Hypothalamus (tissue), 51 donors: ENCODE measurements at regions not wholly inside any gene's neighbourhood (a gene's known extent, or its start where the extent isn't known, plus 50 kb on each side); places are given as distances from the start of the nearest gene placed in this dataset.
"Not testable (repeated sequence)": the region's sequence is repeated elsewhere in the genome, so short reads cannot be mapped to it uniquely, and the experiment has no call there.

Experiments
- DNase-seq, 51 donors: peaks; one replicate each; lab custom pipeline; 2025; lab: John Stamatoyannopoulos, UW

DNA sequence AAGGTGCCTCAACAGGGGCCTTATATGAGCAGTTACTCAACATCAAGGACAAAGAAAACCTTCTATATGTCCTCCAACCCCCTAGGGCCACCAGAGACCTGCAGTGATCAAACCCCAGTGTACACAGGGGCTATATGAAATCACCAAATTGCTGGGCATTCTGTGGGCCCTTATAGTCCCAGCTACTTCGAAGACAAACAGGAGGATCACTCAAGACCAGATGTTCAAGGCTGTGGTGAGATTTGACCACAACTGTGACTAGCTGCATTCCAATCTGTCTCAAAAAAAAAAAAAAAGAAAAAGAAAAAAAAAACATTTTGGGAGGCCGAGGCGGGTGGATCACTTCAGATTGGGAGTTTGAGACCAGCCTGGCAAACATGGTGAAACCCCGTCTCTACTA lies 51.0 kb upstream of the PRB2 start:
- DNase-seq: no peak

DNA sequence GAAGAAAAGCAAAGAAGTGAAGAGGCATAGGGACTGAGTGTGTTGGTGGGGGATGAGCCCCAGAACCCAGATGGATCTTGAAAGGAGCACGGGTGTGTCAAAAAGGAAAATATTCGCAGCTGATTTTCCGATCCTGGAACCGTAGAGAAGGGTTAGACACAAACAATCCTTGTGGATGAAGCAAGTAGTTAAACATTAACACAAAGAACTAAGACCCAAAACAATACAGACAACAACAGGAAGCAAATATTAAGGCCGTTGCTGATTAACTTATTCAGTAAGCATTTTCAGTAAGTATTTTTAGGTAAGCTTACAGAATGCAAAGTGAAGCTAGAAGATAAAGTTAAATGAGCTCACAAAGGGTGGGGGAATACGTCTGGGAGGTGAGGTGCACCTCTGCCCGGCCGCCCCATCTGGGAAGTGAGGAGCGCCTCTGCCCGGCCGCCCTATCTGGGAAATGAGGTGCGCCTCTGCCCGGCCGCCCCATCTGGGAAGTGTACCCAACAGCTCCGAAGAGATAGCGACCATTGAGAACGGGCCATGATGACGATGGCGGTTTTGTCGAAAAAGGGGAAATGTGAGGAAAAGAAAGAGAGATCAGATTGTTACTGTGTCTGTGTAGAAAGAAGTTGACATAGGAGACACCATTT lies 62.8 kb upstream of the PRB2 start:
- DNase-seq: no peak

DNA sequence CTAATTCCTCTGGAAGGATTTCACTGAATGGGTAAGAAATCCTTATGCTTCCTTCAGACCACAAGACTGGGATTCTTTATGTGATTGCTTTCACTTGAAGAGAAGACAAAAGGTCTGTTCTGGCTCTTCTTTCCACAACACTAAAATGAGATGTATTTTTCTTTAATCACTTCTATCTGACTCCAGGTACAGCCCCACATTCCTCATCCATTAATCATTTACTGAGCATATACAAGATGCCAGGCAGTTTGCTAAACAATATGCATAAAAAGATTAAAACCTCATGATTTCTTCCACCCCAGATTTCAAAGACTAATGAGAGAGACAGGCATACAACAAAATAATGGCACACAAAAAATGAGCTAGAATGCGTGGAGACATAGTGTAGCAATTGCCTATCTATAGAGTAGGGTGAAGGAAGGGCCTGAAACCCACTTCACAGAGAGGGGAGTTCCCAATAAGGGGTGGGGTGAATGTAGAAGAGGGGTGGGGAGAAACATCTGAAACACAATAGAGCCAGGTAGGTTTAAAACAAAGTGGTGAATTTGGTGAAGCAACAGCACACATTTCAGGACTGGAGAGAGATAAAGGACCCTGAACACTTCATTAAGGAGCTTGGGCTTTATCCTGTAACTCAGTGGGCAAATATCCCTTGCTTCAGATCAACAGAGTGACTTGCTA lies 65.1 kb upstream of the PRB2 start:
- no peak for DNase-seq

DNA sequence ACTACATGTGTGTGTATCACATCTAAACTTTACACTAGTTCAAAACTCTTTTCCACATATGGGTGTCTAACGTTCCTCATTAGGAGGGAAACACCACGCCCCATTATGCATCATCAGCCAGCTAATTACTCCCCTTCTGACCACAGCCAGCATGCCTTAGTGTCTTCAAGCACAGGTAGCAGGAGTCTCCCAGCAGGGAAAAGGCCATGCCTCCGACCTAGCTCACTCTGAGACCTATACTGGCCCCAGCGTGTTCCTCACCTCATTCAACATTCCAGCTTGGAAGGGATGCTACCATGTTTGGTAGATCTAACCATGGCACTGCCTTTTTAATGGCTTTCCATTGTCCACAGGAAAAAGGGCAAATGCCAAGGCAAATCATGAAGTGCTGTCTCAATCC lies 66.1 kb upstream of the PRB2 start:
- DNase-seq: no peak

DNA sequence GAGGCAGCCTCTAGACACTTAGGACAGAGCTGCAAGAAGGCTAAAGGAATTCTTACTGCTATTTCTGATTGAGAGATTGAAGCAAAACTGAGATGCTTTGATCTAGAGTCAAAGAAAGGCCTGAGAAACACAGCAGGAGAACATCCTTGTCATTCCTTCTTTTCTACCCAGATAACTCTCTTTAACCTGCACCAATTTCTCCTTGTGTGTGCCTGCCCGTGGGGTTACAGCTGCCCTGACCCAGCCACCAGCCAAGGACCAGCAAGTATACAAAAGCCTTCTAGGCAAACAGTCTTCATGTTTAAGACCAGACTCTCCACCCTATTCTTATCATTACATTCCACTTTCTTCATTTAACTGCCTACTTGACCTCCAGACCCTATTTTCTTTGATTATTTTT lies 81.7 kb upstream of the PRB2 start:
- DNase-seq: no peak

DNA sequence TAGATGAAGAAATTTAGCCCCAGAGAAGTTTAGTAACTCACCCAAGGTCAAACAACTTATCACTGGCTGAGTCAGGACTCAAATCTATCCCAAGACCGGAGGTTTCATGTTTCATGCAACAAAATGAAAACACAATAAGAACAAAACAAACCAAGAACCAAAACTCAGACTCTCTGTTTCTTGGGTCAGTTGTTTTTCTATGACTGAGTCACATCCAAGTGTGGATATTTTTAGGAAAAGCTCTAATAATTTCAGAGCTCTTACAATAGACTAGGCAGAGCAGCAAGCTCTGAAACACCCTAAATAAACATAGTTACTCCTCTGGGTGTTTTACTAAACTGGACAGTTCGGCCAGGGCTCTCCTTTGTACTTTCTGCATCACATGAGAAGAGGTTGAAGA lies 87.6 kb upstream of the PRB2 start:
- no peak for DNase-seq

DNA sequence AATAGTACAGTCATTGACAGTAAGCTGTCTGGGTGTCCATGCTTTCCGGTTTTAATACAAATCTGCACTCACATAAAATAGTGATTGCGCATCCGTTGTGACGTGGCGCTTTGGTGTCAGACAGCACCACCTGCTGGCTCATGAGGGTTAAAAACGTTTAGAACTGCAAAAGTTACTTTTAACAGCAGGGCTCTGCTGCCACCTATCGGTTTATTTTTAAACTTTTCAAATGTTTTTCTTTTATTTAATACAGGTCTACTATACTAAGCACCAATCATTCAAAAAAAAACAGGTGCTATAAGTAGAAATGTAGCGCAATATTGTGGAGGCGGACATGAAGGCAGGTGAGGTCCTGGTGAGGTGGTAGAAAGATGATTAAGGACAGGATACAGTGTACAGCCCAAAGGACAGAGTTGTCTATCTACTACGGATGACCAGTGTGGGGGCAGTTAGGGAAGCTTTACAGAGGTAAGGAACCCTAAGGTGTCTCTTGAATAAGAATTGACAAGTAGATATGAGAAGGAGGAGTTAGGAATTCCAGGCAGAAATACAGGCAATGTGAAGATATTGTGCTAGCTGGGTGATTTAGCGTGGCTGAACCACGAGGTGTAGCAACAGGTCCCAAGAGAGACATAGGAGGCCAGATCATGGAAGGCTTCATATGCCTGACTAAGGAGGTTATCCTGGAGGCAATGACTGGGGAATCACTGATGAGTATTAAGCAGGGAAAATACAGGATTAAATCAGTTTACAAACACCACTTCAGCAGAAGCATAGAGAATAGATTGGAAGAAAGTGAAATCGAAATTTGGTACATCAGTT lies 91.5 kb upstream of the PRB2 start:
- peak in 38 of 51 donors; percentile 4 to 74 (median 36) for DNase-seq

DNA sequence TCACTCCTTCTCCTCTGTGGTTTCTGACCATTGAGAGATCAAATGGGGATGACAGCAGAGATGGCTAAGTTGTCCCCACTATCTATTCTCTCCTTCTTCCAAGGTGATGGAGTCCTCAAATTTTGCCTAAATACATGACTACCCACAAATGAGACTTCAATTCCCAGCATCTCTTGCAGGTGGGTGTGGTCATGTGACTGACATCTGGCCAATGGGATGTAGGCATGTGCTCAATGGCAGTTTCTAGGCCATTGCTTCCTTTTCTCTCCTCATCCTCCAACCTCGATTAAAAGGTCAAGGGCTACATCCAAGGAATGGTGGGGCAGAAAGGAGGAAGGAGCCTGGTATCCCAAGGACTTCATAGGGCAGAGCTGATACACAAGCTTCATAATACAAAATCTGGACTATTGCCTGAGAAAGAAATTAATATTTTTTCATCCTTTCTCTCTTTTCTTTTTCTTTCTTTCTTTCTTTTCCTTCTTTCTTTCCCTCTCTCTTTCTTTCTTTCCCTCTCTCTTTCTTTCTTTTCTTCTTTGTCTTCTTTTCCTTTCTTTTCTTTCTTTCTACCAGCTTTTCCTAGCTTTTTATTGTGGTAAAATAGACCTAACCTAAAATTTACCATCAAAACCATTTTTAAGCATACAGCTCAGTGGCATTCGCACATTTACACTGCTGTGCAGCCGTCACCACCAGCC lies 100.9 kb upstream of the PRB2 start:
- DNase-seq: no peak

DNA sequence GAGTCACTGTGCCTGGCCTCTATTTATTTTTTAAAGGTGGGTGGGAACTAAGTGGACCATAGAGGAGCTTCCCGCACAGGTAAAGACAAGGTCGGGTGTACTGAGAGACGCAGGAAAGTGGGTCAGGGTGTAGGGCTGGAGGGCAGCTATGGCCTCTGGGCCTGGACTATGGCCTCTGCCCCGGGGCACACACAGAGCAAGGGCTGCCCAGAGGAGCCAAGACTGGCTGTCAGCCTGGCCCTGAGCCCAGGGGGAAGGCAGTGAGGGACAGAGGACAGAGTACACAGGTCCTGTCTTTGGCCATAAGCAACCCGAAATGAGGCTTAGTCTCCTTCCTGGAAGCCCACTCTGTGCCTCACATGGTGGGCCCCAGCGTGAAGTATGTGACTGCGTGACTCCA lies 102.1 kb upstream of the PRB2 start:
- DNase-seq: no peak

DNA sequence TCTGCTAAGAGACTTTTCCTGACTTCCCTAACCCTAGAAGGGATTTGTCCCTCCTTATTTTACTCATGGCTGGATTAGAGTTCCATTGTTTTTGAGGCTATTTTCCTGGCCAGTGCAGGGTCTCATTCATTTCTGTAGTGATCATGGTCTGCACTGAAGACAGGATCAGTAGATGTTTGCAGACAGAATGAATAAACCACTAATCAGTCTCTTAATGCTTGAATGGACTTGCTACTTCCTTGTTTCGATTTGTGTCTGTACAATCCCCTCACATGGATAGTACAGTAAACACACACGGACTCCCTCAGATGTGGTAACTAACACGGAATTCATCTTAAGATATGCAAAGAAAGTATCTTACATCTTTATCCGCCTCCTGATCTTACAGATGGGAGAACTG lies 102.6 kb upstream of the PRB2 start:
- DNase-seq: no peak

DNA sequence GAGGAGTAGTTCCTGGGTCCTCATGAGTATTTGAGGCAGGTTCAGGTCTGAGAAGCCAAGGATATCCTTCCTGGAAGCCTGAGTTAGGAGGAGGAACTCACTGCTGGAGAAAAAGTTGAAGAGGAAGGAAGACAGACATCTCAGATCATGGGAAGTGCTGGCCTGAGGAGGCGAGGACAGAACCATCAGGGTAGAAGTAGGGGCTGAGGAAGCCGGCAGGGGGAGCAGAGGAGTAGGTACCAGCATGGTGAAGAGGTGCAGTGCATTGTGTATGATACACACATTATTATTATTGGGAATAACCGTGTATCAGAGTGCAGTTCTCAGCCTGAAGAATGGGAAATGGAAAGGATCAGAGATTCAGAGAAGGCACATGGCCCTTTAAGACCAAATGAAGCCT lies 103.2 kb upstream of the PRB2 start:
- DNase-seq: not testable (repeated sequence)

DNA sequence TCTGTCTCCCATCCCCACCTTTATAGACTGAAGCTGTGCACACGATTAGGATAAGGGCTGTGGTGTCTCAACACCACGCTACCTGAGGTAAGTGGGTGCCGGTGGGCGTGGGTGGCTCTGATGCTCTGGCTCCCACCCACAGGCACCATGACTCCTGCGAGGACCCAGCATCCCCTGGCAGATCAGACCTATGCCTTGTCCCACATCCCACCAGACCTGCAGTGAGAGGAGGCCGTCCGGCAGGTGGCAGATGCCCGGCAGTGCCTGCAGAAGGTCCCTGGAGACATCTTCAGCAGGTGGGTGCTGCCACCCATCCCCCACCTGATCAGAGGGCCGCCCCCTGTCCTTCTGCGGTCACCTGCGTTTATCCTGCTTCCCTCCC lies 104.4 kb upstream of the PRB2 start:
- peak in 9 of 51 donors; percentile 1 to 58 (median 20) for DNase-seq

DNA sequence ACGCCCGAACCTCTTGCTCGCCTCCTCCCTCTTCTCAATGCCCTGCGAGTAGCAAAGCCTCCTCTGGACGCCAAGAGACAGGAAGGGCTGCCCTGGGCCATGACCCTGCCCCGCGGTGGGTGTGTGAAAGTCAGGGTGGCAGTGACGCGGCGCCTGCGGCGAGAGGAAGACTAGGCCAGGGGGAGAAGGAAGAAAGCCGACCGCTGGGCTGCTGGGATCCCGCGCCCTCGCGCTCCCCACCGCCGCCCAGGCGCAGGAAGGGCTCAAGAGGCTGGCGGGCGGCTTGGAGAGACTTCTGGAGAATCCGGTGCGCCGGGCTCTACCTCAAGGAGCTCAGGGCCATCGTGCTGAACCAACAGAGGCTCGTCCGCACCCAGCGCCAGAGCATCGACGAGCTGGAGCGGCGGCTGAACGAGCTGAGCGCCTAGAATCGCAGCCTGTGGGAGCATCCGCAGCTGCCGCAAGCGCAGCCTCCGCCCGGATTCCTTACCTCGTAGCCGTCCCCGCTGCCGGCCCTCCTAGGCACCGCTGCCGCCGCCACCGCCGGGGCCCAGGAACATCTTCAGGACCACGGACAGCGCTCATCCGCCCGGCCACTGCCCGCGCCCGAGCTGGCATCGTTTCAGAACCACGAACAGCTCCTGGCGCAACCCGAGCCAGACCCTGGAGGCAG lies 105.0 kb upstream of the PRB2 start:
- DNase-seq: peak in 50 of 51 donors; percentile 3 to 86 (median 62)

DNA sequence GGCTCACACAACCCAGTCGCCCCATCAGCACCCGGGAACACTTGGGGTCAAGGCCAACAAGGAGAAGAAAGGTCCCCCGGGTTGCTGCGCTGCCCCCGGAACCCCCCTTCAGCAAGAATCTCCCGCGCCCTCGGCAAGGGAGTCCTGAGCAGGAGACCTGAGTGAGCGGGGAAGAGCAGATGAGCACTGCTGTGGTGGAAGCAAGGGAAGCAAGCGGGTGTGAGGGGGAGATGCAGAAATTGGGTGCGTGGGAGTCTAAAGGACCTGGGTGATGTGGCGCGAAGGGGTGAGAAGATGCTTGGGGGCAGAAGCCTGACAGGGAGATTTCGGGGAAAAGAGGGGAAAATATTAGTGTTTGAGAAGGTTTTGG lies 105.5 kb upstream of the PRB2 start:
- peak in 1 of 51 donors; percentile 60 for DNase-seq

DNA sequence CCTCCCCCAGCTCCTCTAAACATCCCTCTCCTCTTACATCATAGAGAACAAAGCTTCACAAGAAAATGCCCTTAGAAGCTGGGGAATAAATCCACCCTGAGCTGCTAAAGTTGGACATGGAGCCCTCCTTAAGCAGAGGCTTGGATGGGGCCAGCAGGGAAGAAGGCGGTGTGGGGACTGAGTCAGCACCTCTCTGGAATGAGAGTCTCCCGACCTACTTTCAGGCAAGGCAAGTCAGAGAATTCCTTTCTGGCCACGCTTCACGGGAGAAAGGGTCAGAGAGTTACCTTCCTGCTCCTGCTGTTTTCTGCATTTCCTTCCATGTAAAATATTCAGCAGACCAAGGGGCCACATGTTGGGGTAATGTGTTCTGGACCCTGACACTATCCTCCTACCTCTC lies 113.3 kb upstream of the PRB2 start:
- no peak for DNase-seq

DNA sequence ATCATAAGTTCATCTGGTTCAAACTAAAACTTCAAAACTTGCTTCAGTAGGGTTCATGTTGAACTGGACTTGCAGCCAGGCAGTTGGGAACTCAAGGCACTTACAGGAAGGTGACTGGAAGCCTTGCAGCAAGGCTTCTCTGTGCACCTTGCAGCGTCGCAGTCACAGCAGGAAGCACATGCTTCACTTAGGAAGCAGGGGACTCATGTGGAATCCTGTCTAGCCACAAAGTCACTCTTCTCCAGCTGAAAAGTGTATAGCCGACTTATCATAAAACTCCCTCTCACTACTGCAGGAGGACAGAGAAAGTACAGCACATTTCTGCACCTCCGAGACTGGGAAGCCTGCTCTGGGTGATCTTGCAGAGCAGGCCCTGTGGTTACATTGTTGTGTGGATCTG lies 114.0 kb upstream of the PRB2 start:
- DNase-seq: no peak

DNA sequence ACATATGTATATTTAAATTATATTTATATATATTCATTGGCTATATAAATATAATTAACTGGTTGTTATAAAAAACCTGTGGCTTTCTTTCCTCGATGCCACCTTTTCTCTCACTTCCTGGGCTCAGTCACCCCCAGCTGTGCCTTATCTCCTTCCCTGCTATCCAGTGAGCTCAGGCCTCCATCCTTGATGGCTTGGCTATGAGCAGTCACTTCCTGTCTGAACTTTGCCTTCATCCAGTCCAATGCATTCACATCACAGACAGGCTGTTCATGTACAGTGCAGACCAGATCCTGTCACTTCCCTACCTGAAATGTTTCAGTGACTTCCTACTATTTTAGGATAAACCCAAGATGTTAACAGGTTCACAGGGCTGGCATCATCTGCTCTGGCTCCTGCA lies 115.3 kb upstream of the PRB2 start:
- DNase-seq: no peak

DNA sequence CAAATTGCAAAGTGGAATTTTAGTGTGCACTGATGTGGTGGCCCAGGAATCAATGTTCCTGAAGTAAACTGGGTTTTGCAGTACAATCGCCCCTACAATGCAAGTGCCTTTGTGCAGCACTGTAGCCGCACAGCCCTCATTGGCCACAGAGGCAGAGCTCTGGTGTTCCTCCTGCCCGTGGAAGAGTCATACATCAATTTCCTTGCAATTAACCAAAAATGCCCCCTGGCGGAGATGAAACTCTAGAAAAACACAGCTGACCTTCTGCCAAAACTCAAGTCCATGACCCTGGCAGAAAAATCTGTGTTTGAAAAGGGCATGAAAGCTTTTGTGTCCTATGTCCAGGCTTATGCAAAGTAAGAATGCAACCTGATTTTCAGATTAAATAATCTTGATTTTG lies 117.9 kb upstream of the PRB2 start:
- DNase-seq: no peak

DNA sequence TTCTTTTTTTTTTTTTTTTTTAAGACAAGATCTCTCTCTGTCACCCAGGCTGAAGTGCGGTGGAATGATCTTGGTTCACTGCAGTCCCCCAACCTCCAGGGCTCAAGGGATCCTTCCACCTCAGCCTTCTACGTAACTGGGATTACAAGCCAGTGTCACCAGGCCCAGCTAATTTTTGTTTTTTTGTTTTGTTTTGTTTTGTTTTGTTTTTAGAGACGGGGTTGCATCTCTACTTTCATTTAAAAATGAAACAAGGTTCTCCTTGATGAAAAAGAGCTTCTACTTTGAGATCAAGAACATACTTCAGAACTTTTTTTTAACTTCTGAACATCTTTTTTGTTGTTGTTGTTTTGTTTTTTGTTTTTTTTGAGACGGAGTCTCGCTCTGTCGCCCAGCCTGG lies 121.7 kb upstream of the PRB2 start:
- no peak for DNase-seq

DNA sequence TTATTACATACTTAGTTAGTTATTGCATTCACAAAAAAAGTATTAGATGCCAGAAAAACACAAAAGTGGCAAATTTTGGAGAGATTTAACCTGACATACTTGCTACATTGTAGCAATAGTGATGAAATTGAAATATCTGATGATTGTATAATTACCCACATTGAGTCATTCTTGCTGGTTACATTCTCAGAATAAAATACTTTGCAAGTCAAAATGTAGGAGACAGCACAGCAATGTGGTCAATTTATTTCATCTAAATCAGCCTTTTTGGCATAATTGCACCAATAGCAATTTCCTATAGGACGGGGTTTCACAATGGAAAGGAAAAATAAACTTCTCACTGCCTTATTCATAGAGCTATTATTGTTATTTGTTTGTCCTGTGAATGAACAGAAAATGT lies 125.0 kb upstream of the ETV6 start:
- no peak for DNase-seq

DNA sequence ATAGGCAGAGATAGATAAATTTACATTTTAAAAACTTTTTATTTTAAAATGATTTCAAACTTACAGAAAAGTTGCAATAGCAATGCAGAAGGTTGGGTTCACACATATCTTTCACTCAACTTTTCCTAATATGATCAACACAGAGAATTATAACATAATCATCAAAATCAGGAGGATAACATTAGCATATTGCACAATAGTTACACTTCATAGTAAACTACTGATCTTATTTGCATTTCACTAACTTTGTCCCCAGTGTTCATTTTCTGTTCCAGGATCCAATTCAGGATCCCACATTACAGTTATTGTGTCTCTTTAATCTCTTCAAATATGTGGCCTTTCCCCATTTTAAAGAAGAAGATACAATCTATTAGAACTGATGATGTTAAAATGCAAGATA lies 115.4 kb upstream of the ETV6 start:
- DNase-seq: no peak
